RWPE2 (cell line): ENCODE measurements at regions not wholly inside any gene's neighbourhood (a gene's known extent, or its start where the extent isn't known, plus 50 kb on each side); places are given as distances from the start of the nearest gene placed in this dataset.

Experiments
- ATAC-seq: fragments of 200-7000 bp; cut with Tn5 transposase; 3 replicates; pipeline ENCODE4 v1.9.1; 2021; ENCODE audit warnings: low read depth
- DNase-seq: peaks from one replicate; pipeline ENCODE4 v3.0.0-alpha.2; 2020; ENCODE audit warnings: low spot score
- H3K27ac ChIP-seq: fragments of 450-650 bp; 2 replicates; pipeline ENCODE4 v1.5.1; 2017; ENCODE audit warnings: mild to moderate bottlenecking; ENCODE audit not compliant: poor library complexity, severe bottlenecking
- H3K27me3 ChIP-seq: fragments of 250-450 bp; sonication (Bioruptor Pico); 2 replicates; pipeline ENCODE4 v1.5.1; 2021; ENCODE audit warnings: mild to moderate bottlenecking, moderate library complexity; ENCODE audit not compliant: insufficient read depth, poor library complexity, severe bottlenecking
- H3K36me3 ChIP-seq: fragments of 250-450 bp; sonication (Bioruptor Pico); 2 replicates; pipeline ENCODE4 v1.5.1; 2020; ENCODE audit warnings: low read depth, mild to moderate bottlenecking, moderate library complexity
- H3K4me1 ChIP-seq: fragments of 250-450 bp; sonication (Bioruptor Pico); 2 replicates; pipeline ENCODE4 v1.5.1; 2021; ENCODE audit warnings: mild to moderate bottlenecking, moderate library complexity; ENCODE audit not compliant: insufficient read depth, poor library complexity, severe bottlenecking
- H3K4me3 ChIP-seq: fragments of 250-450 bp; sonication (Bioruptor Pico); 2 replicates; pipeline ENCODE4 v1.5.1; 2021; ENCODE audit warnings: mild to moderate bottlenecking, moderate library complexity; ENCODE audit not compliant: severe bottlenecking
- H3K9me3 ChIP-seq: fragments of 250-450 bp; sonication (Bioruptor Pico); 2 replicates; pipeline ENCODE4 v1.5.1; 2021; ENCODE audit warnings: mild to moderate bottlenecking, moderate library complexity; ENCODE audit not compliant: severe bottlenecking
- CTCF ChIP-seq: fragments of 450-650 bp; IDR thresholded peaks from one replicate; pipeline ENCODE4 v1.5.1; 2017; ENCODE audit warnings: mild to moderate bottlenecking, moderate library complexity; ENCODE audit not compliant: poor library complexity, severe bottlenecking

- no peak for ATAC-seq
- Histone ChIP-seq H3K27ac (no peak overlapping the region), H3K4me1 (no peaks in the 10 kb centered on the region), H3K36me3 (no peaks in the 10 kb centered on the region), H3K9me3 (no peaks in the 10 kb centered on the region), H3K27me3 (no peaks in the 10 kb centered on the region), H3K4me3 (no peak overlapping the region)
- DNase-seq = no peak
- no peak for TF ChIP-seq CTCF
Observed at GRCh38 chr1:170481000-170481399, 51.0 kb upstream of the GORAB start.
